Body of pancreas (tissue), 4 donors: ENCODE measurements at regions not wholly inside any gene's neighbourhood (a gene's known extent, or its start where the extent isn't known, plus 50 kb on each side); places are given as distances from the start of the nearest gene placed in this dataset.

Source experiments
- POLR2A ChIP-seq, 3 donors: fragments of 450-650 bp; IDR thresholded peaks; one replicate each; pipeline ENCODE4 v1.6.1; 2016; ENCODE audit warnings: antibody characterized with exemption in 3 of 3, mild to moderate bottlenecking in 2 of 3
- TF ChIP-seq, protein P1 (sequence below), 7 experiments: fragments of 450-650 bp in 4 of 7; fragments of 200-600 bp in 3 of 7; sonication (generic) in 3 of 7; IDR thresholded peaks; one replicate each; pipeline ENCODE4 v1.5.1; 2016 to 2019; ENCODE audit warnings: antibody characterized with exemption in 7 of 7

DNA sequence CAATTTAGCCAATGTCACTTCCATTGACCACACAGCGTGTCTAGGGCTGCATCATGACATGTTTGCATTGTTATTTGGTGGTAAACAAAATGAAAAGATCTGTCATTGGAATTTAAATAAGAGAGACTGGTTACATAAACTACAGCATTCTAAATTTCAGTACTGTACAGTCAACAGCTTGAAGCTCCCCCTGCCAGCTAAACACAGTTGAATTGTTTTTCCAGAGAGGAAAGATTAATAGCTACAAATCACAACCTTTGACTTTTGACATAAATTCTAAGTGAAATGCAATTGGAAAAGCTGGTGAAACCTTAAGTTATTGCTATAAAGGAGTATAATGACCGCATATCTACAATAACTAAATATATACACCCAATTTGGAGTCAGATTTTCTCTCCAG is 1600.0 kb upstream of the ACVR2A start:
- TF ChIP-seq, protein P1, sequence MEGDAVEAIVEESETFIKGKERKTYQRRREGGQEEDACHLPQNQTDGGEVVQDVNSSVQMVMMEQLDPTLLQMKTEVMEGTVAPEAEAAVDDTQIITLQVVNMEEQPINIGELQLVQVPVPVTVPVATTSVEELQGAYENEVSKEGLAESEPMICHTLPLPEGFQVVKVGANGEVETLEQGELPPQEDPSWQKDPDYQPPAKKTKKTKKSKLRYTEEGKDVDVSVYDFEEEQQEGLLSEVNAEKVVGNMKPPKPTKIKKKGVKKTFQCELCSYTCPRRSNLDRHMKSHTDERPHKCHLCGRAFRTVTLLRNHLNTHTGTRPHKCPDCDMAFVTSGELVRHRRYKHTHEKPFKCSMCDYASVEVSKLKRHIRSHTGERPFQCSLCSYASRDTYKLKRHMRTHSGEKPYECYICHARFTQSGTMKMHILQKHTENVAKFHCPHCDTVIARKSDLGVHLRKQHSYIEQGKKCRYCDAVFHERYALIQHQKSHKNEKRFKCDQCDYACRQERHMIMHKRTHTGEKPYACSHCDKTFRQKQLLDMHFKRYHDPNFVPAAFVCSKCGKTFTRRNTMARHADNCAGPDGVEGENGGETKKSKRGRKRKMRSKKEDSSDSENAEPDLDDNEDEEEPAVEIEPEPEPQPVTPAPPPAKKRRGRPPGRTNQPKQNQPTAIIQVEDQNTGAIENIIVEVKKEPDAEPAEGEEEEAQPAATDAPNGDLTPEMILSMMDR (IDR thresholded peaks at IDR 0.05): no peak
- TF ChIP-seq POLR2A (IDR thresholded peaks at IDR 0.05): no peak
